ENCODE measurements at regions not wholly inside any gene's neighbourhood (a gene's known extent, or its start where the extent isn't known, plus 50 kb on each side); places are given as distances from the start of the nearest gene placed in this dataset.

DNA sequence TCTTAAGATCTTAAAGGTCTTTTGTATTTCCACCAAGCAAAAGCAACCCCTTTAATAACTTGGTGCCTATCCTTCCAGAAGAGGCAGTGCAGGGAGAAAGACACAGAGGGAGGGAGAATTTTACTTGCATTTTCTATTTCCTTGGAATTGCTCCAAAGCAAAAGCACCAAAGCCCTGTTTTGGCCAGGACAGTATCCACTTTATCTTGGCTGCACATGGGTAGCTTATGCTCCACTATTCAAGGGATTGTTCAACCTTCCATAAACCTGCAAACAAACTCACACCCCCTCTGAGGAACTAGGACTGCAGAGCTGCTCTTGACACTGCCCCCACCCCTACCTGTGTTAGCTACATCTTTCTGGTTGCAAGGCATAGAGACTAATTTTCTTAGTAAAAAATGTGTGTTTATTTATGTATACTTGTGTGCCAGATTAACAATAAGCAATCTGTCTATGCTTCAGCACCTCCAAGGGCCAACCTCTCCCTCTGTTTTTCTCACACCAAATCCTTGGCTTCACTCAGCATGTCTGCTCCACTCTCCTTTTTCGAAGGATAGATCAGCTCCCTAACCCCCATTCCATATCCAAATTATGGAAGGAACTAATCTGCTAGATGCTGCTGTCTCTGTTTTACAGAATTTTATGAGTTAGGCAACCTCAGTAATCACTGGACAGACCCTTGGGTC lies 68.1 kb upstream of the KLF12 start:
- DNase-seq (ENCODE audit: low spot score), result peak; percentile 90

DNA sequence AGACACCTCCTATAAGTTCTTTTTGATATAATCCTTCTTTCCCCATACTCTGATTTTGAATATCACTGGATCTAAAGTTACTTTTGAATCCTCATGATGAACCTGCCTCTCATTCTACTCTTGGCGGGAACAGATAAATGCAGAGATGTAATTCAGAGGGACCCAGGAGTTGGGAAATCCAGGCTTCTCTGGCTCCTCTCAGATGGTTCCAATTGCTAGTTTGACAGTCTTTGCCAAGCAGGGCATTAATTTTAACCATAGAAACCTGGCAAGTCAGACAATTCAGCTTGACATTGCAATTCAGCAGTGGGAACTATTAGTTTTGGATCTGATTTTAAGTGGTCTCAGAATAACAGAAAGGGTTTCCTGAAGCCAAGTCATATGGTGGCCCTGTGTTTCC lies 67.3 kb upstream of the KLF12 start:
- no peak for DNase-seq (ENCODE audit: low spot score)

DNA sequence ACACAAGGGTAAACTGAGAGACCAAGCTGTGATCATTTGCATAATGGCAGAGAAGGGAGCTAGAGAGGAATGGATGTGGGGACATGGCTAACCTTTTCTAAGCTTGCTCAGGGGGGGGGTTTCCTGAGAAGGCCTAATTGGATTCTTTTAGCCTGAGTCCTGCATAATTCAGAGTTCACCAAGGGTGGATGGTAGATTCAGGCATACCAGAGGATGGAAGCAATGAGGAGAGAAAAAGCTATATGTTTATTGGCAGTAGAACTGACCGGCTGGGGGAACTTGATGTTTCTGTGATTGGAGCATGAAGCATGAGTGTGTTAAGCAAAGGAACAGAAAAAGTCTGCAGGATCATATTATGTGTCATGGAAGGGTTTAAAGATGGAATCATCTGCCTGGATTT lies 65.9 kb upstream of the KLF12 start:
- DNase-seq (ENCODE audit: low spot score), result peak; percentile 42

DNA sequence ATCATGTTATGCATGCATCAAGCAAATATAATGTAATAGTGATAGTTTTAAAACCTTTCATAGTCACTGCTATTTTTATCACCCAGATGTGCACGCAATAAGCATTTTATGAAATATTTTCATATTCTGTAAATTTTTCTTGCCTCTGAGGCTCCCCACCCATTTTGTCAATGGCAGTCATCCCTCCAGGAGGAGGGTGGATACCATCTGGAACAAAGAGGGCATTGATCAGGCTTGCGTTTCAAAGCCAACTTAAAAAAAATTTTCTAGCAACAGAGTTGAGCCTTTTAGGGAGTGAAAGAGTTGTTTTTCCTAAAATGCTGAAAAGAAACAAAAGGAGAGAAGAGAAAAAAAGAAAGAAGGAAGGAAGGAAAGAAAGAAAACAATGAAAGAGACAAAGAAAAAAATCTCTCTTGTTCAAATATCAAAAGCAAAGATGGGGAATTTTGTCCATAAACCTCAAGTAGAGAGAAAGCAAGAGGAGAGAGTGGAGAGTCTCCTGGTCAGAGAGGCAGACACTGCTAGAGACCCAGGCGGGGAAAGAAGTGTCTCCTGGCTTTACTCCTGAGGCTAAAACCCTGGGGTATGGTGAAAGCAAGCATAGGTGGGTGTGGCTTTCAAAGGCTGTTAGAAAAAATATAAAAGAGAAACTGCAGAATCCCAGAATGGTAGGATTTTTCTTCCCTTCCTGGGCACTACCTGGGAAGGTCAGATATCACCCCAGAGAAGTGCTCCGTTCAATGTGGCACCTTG lies 63.6 kb upstream of the KLF12 start:
- DNase-seq (ENCODE audit: low spot score), result no peak

DNA sequence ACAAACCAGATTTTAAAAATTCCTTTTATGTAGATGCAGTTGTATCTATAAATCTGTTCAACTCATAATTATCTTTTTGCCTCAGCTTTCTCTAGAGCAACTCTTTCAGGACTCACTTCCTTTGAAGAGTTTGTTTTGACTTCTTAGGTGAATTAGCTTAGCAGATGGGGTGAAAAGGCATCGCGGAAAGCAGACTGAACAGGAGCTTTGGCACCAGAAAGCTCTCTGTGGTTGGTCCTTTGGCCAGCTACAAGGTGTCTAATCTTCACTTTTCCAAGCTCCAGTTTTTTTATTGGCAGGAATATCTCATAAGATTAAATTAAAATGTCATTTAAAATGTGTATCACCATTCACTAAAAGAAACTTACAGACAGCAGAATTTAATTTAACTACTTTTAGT lies 60.6 kb upstream of the KLF12 start:
- no peak for DNase-seq (ENCODE audit: low spot score)

DNA sequence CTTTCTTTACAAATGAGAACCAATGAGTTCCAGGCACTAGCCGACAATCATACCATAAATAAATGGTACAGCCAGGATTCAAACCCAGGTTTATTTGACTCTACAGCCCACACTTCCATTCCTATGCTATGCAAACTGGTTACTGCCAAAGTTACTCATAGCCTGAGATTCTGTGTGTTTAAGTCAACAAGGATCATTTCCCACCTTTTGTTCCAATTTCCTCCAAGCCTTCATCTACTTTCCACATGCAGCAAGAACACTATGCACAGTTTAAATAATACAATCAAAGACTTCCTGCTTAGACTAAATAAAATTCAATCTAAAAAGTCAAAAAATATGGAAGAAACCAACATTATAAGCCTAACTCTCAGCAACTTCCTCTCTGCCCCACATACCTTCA lies 59.2 kb upstream of the KLF12 start:
- peak; percentile 15 for DNase-seq (ENCODE audit: low spot score)

DNA sequence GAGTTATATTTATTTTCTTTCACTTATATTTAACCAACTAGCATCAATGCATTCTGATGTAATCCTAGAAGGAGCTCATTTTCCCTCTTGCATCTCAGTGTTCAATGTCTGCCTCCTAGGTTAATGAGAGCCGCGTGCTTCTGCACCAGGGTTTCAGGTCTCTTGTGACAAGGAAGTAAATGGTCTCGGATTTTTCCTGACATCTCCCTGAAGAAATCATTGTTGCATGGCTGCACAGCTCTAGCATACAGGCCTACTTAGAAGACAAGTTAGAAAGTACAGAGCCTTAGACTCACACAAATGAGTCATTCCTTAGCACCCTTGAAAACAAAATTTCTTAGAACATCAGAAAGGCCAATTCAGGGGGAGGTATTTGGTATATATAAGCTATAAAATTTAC lies 57.2 kb upstream of the KLF12 start:
- DNase-seq (ENCODE audit: low spot score), result no peak

DNA sequence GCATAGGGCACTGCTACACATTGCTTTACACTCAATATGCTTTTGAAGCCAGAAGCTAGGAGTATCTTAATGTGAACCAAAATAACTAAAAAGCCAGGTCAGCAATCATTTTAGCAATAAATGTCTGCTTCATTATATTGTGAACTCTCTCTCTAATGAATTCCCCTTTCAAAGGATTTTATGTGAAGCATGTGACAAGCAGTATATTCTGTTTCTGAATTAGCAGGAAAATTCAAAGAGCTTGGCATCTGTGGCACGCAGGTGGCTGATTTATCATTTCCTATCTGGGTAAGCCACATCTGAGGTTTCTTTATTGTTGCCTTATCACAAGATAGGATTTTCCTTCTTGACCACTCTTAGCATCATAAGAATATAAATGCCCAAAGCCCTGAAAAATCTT lies 56.8 kb upstream of the KLF12 start:
- no peak for DNase-seq (ENCODE audit: low spot score)

DNA sequence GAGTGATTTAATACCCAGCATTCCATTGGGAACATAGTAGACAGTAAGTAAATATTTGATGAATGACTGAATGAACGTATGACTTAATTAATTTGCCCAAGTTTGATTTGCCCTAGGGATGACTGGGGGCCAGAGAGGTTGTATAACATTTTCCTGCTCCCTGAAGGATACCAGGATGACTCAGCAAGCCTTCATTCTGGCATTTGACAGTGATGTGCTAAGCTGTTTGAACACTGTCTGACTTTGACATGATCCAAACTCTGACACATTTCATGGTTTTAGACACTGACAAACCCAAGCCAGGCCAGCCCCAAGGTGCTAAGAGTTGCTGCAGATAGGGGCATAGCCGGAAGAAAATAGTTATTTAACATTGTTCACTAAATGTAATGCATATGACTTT lies 53.4 kb upstream of the KLF12 start:
- no peak for DNase-seq (ENCODE audit: low spot score)

DNA sequence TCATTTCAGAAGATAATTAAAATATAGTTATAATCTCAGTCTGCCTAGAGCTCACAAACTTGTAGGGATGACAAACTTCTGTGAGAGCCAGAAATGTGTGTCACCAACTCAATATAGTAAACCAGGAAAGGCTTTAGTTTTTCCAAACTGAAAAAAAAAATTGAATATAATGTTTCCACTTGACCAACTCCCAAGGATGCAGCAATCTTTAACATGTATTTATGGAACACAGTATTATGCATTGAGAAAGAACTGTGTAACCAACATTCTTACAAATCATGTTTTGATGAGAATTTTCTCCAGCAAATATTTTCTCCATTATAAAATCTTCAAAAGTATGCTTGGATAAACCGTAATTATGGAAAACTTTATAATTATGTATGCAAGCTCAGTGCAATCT lies 50.1 kb upstream of the KLF12 start:
- peak; percentile 19 for DNase-seq (ENCODE audit: low spot score)
